ENCODE measurements at regions not wholly inside any gene's neighbourhood (a gene's known extent, or its start where the extent isn't known, plus 50 kb on each side); places are given as distances from the start of the nearest gene placed in this dataset.

- TF ChIP-seq CTCF (IDR thresholded peaks at IDR 0.05; ENCODE audit: low read depth, low read length) (no peak), POLR2A (IDR thresholded peaks at IDR 0.05; ENCODE audit: extremely low read depth, insufficient read length) (no peak)
These were observed 168.3 kb downstream of the PIK3R1 start for GRCh38 chr5:68383888-68384310.
